Right lobe of liver (tissue), 4 donors: ENCODE measurements at regions not wholly inside any gene's neighbourhood (a gene's known extent, or its start where the extent isn't known, plus 50 kb on each side); places are given as distances from the start of the nearest gene placed in this dataset.

Source experiments
- POLR2A ChIP-seq: fragments of 450-650 bp; IDR thresholded peaks from one replicate; pipeline ENCODE4 v1.6.1; 2017; ENCODE audit warnings: antibody characterized with exemption, mild to moderate bottlenecking
- TF ChIP-seq, protein P1 (sequence below), 4 donors: fragments of 200-600 bp in 3 of 4; fragments of 450-650 bp in 1 of 4; IDR thresholded peaks; one replicate each; pipeline versions ENCODE4 v1.5.1 to v1.8.0; 2016 to 2022; ENCODE audit warnings: antibody characterized with exemption in 4 of 4, mild to moderate bottlenecking in 2 of 4
- donor health status: DM: no; HTN: no; CAD: no.
- donor health status: DM: no; HTN: no; CAD: no.
- donor health status: DM: no; HTN: yes; CAD: no.

DNA sequence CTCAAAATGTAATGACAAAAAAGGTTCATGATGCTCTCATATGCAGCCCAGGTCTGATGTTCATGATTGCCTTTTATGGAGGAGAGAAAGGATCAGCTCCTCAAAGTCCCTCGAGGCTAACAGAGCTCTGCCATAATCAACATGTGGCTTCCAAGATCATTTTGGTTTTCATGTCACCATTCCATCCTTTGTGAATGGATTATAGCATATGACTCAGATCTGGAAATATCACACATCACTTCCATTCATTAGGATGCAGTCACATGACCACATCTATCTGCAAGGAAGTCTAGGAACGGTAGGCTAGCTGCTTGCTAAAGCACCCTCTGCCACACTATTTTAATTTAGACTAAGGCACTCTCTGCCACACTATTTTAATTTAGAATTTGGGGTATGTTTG lies 77.6 kb downstream of the COX18 start:
- TF ChIP-seq, protein P1, sequence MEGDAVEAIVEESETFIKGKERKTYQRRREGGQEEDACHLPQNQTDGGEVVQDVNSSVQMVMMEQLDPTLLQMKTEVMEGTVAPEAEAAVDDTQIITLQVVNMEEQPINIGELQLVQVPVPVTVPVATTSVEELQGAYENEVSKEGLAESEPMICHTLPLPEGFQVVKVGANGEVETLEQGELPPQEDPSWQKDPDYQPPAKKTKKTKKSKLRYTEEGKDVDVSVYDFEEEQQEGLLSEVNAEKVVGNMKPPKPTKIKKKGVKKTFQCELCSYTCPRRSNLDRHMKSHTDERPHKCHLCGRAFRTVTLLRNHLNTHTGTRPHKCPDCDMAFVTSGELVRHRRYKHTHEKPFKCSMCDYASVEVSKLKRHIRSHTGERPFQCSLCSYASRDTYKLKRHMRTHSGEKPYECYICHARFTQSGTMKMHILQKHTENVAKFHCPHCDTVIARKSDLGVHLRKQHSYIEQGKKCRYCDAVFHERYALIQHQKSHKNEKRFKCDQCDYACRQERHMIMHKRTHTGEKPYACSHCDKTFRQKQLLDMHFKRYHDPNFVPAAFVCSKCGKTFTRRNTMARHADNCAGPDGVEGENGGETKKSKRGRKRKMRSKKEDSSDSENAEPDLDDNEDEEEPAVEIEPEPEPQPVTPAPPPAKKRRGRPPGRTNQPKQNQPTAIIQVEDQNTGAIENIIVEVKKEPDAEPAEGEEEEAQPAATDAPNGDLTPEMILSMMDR (IDR thresholded peaks at IDR 0.05), result no peak
- no peak for TF ChIP-seq POLR2A
